Effector CD4-positive, alpha-beta T cell (primary cell): ENCODE measurements at regions not wholly inside any gene's neighbourhood (a gene's known extent, or its start where the extent isn't known, plus 50 kb on each side); places are given as distances from the start of the nearest gene placed in this dataset.

Source experiments
- DNase-seq: peaks from one replicate; pipeline ENCODE4 v3.0.0-alpha.2; 2020

DNA sequence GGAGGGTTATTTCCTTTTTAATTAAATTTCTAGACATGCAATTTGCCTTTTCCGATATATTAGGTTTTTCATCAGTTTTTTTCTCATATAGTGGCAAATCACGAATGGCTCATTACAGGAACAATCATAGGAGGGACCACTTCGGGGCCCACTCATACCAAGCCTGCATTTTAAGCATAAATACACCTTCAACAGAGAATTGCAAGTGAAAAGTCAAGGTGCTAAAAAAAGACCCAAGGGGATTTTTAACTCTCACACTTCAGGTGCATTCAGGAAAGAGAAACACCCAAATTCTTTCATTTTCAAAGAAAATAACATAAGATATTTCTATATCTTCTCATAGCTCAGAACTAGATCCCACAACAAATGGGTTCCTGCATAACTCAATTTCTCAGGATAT is 979.6 kb upstream of the NR2F2 start:
- DNase-seq = no peak

DNA sequence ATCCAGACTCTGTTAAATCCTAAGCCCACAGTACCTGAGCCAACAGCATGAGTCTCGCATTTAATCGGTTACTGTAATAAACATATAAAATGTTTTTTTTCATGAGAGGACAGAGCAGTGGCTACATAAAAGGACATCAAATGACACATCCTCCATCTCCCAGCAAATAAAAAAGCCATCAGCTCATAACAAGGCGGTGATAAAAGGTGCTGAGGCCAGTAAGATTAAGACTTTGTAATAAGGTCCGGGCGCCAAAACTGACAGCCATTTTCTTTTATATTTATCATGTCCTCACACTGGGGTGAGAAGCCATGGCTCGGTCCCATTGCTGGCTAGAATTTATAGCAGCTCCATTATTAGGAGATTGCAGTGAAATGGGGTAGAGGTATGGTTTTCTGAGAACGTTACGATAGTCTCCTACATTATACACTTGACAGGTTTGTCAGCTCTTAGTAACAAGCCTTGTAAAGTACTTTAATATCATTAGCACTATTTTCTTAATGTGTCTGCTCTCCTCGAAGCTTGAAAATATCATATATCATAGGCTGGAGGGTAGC is 977.8 kb upstream of the NR2F2 start:
- no peak for DNase-seq

DNA sequence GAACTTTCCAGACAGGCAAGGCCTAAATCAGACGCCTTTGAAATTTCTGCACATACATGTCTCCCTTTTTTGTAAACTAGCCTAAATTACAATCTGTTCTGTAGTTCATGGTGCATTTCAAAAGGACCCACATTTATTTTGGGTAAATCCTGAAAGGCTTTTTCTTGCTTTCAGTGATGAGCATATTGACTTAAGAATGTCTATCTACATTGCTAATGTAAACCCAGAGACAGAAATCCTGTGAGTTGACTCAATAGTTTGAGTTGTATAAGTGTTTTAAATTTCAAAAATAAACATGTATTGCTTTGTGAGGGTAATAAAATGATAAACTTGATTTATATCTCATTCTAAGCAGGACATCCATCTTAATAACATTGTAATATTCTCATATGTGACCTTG is 977.0 kb upstream of the NR2F2 start:
- no peak for DNase-seq

DNA sequence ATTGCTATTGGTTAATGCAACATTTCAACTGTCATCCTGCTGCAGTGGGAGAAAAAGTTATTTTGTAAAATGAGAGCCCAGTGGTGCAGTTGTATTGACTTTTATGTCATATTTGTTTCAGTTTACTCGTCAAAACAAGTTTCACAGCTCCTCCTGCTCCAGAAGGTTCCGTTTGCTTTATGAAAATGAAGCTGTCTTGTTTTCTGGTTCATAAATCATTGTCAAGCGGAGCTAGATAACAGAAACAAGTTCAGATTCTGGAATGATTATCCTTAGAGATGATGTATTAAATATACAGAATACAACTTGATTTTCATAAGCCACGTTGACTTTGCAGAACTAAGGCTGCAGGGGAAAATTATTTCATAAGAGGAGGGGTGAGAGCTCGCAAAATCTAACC is 970.5 kb upstream of the NR2F2 start:
- no peak for DNase-seq

DNA sequence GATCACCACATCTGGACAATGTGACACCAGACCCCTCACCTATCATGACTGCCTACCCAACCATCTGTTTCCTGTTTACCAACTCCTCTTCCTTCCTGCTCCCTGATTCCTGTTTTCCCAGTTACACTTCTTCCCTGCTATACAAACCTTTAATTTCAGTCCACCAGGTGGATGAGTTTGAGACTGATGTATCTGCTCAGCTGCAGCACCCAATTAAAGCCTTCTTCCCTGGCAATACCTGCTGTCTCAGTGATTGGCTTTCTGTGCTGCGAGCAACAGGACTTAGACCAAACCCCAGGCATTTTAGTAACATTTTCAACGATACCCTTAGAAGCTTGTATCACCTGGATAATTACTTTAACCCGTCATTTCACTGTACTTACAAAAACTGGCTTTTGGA is 968.2 kb upstream of the NR2F2 start:
- DNase-seq = no peak

DNA sequence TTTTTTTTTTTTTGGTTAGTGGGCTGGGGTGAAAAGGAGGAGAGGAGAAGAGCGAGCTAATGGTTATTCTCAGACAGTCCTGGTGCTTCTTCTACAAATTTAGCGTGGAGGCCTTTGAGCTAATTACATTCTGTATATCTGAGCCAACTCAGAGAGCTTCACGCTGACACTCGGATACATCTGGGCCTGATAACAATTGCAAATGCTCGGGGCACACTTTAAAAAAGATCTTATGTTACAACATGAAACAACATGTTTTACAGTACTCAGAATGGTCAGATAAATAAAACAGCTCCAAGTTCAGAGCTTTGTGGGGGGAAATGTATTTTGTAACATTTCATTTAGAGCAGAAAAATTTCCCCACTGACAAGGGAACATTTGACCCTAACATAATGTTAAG is 966.9 kb upstream of the NR2F2 start:
- DNase-seq = no peak

DNA sequence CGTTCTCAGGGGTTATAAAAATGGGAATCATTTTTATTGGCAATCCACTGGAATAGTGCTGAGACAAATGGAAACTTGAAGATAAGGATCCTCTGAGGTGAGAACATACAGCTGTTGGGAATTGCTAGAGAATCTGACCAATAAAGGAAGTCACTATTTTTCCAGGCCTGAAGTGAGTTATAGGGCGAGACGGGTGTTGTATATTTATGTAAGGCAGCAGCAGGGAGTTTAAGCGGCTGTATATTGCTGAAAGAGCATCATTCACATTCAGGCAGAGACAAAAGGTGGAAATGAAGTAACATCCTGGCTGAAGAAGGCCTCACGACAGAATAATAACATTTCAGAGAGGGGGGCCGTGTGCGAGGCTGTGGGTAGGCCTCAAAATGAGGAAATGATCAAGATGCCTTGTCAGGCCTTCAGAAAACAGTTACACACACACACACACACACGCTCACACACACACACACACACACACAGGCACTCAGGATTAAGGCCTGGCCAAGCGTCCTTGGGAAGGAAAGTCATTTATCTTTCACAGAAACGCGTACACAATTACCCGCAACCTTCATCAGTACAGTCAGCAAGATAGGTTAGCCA is 964.9 kb upstream of the NR2F2 start:
- DNase-seq = no peak

DNA sequence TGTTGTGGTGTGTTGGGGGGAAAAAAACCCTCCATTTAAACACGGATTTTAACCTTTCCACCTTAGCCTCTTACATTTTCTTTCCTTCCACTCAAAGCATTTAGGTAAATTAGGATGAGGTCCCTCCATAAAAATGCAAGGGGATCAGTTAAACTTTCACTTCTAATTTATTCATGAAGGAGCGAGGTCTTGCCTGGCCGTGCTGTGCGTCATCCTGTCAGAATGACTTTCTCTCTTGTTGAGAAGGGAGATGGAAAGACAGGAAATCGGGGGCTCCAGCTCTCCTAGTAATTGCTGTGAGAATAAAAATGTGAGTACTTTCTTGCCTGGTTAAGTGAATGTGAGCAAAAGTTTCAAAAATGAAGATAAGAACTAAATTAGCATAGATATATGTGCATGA is 962.3 kb upstream of the NR2F2 start:
- no peak for DNase-seq

DNA sequence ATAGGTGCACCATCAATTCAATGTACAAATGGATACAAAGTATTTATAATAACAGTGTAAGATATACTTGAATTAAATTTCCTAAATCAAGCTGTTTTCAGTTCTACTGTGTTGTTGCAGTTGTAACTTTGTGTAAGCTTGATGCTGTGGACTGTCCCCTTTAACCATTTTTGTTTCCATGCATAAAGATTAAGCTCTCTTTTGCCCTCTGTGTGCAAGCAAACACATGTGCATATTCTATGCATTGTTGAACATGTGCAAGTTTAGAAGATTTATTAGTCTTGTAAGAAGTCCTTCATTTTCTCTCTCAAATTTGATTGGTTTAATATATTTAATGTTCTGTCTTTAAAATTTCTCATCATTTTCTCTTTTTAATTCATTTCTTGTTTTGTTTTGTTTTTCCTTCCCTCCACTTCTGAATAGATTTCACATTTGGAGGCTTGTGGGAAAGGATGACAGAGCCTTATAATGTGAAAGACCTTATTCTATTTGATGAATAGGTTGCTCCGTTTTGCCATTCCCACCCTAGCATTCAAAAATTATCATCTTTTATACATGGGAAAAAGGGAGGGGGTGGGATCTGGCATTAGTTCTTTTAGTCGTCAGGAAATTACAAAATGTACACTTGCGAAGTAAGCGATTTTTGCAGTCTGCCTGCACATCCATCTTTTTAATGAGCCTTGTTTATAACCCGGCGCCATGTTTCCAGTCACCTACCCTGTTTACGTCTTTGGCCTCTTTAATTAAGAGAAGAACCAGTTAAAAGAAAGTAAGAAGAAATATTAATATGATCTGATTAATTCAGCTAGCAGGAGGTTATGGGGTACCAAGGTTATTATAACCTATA is 961.5 kb upstream of the NR2F2 start:
- no peak for DNase-seq

DNA sequence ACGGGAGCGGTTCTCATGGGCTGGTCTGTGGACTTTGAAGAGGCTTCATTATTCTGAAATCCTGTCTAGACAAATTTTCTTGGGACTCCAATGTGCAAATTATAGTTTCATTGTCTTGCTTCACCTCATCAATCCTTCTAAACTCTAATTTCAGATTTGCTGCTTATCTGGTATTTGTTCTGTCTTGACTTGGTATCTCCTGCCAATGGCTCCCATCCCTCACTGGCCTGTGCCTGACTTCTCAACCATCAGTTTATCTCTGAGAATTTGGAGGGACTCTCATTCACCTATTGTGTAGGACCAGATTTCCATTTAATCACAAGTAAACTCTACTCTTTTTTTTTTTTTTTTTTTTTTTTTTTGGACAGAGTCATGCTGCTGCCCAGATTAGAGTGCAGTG is 960.2 kb upstream of the NR2F2 start:
- no peak for DNase-seq

DNA sequence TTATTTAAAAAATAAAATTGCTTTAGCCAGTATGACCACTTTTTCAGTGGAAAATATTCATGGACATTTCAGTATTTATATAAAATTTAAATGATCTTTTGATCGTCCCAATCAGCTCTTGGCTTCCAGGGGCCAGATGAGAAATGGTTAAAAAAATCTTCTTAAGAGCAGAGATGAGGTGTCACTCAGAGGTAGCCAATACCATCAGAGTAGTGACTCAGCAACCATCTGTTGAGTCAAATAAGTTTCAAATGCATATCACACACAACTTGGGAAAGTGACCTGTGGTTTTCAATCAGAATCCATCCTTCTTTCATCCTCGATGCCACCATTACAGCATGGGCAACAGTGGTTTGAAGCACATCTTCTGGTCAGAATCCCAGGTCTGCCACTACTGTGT is 958.8 kb upstream of the NR2F2 start:
- DNase-seq = no peak

DNA sequence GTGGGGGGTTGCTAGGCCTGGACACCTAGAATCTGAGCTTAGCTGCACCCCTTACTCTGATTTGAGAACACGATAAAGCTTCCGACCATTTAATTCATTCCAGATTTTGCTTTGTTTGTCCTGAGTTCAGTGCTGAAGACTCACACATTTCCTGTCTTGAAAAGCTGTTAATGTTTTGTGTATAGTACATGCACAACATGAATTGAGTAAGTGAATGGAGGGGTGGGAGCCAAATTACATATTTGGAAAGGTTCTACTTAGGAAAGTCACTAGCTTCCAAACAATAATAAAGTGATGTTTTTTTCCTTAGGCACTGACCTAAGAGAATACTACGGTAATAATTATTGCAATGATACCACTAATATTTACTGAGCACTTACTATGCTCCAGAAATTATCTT is 955.2 kb upstream of the NR2F2 start:
- no peak for DNase-seq

DNA sequence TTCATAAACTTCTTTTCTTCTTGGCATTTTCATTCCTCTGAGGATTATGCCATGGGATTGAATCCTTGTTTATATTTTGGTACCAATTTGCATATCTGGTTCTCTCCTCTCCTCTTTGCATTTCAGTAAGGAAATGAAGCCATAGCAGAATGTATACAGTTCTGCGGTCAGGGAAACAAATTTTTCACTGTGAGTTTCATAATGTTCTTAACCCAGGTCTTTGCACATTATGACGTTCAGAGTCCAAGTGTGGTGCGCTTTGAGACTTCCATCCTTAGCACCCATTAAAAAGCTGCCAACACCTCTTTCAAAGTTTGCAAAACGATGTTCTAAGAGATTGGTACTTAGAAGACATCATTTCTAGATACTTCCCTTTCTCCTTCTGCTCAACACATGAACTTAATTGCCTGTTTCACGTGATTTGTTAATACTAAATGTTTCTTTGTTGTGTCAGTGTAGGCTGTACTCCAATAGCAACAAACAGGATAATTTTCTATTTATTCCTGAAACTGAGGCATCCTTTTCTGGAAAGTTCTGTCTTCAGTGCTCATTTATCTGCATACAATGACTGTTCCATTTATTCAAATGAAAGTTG is 953.1 kb upstream of the NR2F2 start:
- DNase-seq = no peak

DNA sequence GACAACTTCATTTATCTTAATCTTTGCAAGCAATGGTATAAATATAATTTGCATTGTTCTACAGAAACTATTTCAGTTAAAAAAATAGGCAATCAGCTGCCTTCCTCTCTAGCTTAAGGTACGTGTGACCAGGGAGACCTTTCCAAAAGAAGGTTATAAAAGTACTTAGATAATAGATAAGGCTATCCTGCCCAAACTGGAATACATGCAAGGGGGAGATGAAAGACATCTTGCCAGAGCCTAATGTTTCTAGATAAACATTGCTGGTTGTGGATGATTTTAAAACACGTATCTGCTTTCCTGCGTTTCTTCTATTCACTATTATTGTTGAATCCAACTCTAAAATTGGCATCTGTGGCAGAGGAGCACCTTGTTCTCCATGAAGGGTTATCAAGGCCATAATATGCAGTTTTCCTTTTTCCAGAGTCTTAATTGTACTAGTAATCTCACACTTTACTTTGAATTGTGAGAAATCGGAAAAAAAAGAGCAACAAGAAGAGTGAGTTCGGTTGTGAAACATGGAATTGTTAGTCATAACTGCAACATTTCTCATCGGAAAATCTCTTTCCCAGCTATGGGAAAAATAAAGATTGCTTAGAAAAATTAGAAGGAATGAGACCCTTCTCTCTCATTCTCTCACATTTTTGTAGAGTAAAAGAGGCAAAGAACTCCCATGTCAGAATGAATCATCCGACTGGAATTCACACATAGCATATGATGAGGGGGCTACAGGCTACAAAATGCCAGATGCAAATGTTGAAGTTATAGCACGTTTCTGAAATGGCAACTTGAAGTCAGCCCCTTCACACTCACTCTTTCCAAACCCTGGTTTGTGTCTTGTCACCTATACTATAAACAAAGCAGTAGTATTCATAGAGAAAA is 936.1 kb upstream of the NR2F2 start:
- DNase-seq = no peak

DNA sequence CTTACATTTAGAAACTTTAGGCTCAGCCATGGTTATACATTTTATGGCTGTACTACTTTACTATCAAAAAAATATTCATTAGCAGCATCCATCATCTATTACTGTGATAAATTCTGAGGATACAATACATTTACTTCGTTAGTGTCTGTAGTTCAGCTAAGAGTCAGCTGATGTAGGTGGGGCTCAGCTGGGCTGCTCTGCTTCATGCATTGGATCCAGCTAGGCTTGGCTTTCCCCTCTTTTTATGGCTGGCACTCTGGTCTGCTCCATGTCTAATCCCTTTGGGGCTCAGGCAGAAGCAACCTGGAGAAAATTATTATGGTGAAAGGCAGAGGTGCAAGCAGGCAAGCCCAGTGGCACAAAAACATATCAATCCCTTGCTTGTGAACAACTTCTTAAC is 930.1 kb upstream of the NR2F2 start:
- DNase-seq = no peak

DNA sequence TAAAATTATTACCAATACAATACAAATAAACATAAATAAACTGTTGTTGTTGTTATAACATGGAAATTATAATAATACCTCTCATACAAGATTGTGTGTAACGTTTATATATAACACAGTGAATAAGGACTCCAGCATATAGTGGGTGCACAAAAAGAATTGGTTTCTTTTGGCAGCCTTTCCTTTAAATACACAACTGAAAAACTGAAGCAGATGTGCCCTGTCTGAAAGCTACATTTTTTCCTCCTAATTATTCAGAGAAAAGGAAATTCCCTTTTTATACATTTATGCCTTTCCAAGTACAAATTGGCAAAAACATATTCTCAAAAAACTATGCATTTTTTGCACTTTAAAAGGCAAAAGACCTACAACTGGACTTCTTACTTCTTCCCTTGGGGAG is 928.9 kb upstream of the NR2F2 start:
- no peak for DNase-seq

DNA sequence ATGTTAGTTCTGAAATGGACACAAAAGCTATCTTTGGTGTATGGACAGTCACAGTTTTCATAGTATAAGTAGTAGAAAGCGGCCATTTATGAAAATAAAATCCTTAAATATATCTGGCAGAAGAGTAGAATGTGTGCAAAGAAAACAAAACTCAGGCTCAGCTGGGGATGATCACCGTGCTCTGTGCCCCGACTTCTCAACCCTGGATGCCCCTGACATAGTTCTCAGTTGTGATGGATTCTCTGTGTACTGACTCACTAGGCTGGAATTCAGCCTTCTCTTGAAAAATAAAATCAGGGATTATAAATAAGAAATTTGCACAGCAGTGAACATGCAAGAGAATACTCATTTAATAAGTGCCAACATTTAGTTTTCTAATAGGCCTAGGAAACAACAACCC is 925.1 kb upstream of the NR2F2 start:
- no peak for DNase-seq

DNA sequence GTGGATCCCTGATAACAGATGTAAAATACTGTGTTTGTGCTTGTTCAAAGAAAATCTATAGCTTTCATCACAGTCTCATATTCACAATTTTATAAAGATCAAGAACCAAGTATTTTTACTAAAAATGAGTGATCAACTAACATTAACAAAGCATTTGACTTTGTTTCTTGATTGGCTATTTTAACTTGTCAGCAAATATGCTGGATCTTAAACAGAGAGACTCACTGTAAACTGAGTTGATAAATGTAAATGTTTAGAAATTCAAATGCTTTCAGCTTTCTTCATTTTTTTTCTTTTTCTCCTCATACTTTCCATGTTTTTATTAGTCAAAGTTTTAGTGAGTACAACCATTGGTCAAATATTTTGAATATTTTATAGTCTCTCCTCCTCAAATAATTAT is 923.0 kb upstream of the NR2F2 start:
- DNase-seq = no peak

DNA sequence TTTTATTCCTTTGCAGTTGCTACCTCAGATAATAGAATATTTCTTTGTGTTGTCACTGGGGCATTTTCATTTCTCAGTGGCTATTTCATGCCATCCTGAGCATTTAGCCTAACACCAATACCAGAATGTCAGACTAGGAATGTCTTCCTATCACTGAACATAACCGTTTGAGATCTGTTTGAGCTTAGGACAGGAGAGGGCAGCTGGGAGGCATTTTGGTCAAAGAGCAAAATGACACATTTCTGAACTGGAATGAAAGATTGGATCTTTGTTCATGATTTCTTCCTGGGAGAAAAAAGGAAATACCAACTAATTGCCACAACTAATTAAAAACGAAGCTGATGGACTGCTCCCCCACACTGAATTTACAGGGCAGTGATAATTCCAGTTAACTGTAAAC is 921.3 kb upstream of the NR2F2 start:
- no peak for DNase-seq

DNA sequence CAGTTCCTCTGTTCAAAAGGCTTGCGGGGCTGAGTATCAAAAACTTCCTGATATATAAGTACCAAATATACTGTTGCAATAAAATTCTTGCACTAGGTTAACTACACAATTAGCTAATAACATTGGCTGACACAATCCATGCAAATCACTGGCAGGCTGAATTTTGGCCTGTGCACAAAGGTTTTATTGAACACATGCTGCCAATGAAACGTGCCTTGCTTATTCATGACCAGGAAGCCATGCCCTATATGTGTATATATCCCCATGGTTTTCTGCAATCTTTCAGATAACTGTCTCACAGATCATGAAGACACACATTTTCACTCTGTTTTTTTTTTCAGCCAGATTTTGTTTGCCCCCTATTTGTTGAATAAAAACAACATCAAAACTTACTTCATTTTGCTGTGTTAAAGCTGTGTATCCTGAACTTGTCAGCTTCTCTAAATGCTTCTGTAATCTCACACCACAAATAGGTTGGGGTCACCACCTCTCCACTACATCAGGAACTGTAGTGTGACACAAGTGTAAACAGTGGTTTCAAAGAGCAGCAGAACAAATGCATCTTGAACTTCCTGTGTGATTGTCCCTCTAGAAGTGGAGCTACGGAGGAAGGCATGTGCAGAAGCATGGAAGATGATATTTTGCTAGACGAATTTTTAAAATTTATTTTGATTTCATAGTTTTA is 920.7 kb upstream of the NR2F2 start:
- DNase-seq = no peak

DNA sequence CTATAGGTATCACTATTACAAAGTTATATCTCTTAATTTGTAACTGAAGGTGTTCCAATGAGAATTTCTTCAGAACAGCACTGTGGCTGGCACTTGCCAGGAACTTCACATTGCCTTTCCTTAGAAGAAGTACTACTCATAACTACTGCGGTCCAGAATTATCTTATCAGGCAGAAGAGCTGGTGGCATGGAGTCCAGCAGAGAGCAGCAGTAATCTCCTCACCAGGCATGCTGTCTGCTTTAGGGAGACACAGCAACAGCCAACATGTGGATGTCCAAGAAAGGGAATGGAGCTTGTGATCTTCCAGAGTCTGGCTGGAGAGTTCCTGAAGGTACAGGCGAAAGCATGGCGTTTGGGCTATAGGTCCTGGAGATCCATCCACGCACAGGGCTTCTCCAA is 919.7 kb upstream of the NR2F2 start:
- no peak for DNase-seq

DNA sequence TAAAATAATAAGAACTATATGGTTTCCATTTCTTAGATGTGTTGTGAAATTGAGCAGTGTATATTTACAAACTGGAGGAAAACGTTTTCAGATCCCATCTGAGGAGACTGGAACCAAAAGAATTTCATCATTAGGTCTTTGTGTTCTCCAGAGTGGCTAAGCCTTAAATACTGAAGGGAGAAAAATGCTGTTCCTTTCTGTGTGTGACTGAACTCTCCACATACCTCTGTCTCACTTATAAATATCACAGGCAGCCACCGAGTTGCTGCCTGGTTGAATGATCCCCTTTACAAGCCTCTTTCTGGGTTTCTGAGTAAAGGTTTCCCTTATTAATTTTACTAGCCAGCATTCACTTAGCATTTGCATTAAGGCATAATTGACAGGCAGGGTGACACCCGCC is 913.9 kb upstream of the NR2F2 start:
- no peak for DNase-seq

DNA sequence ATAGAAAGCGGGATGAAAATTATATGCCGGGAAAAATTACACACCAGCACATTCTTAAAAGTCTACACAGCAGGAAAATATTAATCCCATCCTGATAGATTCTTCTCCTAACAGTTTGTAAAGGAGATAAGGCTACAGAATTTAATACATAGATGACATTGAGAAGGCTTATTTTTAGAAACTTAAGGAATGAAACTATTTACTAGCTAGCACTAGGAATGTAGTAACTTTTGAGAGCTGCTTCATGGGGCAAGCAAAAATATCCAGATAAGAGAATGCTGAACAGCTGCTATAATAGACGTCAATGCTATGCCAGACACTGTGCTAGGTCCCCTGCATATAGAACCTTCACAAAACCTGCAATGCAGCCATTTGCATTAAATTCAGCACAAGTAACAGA is 912.7 kb upstream of the NR2F2 start:
- DNase-seq = no peak
